Renal pelvis (tissue), 1 donor: ENCODE measurements at regions not wholly inside any gene's neighbourhood (a gene's known extent, or its start where the extent isn't known, plus 50 kb on each side); places are given as distances from the start of the nearest gene placed in this dataset.

Experiments
- DNase-seq: peaks from one replicate; pipeline ENCODE4 v3.0.0-alpha.2; 2013

DNA sequence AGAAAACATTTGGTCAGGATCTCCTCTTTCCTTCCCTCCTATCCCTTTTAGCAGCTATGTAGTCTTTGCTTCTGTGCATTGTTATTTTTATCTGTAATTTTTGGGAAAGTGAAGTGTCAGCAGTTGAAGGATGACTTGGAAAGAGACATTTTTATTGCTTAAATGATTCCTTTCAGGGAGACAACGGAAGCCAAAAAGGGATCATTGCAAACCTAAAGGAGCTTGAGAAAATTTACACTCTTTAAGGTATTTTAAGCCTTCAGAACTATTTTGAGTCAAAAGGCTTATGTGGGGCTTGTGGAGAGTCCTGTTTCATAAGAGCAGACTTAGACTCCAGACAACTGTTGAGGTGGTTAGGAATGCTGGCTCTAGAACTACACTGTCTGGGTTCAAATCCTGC, 281.6 kb downstream of the KIF4B start:
- DNase-seq, result no peak

DNA sequence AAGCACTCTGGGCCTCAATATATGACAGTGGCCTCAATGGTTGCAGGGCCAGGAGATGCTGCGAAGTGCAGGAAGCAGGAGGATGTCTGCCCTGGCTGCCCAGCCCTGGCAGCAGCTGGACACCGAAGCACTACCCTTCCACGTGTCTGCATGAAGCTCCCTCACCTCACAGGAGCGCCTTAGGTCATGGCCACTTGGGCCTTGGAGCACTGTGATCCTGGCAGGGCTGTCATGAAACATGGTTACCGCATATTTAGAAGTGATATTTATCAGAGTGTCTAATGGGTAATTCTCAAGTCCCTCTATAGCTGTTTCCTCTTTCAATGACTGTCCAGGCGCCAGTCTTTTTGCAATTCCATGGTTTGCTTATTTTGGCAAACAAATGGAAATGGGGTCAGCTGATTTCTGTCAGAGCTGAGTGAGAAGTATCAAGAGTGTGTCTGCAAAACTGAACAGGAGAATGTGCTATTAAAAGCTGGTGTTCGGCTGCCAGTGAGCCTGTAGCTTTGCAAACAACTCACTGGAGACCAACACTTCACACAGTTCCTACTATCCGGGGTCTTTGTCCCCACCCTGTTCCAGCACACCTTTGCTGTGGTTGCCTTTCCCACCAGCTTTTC, 285.9 kb downstream of the KIF4B start:
- DNase-seq, result no peak

DNA sequence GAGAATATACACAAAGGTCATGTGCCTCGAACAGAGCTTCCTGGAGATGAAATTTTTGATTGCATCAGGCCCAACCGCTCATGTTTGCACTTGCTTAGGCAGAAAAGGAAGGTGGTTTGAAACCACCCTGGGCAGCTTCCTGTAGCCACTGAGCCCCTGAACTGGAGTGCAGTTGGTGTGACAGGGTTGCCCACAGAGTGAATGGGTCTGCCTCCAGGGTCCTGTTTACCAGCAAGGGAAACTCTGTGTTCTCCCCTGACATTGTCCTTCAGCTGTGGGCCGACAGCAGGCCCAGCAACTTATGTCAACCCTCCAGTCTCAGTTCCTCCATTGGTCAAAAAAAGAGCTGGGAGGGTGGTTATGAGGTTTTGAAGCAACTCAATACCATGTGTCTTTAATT, 289.6 kb downstream of the KIF4B start:
- DNase-seq, result no peak

DNA sequence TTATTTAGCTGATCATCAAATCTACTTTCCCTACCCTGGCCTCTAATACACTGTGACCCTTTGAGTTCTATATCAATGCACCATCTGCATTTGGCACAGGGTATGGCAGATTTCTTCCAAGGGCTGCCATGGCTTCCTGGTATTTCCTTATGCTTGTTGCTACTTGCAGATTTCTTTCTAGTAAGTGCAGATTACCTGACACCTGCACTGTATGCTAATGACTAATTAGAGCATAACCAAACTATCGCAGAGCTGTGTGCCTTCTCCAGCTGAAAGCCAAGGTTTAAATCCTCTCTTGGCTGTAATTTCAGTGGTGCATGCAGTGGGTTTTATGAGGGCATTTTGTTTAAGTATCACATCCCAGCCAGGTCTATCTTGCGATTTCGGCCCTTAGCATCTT, 293.7 kb downstream of the KIF4B start:
- DNase-seq, result no peak

DNA sequence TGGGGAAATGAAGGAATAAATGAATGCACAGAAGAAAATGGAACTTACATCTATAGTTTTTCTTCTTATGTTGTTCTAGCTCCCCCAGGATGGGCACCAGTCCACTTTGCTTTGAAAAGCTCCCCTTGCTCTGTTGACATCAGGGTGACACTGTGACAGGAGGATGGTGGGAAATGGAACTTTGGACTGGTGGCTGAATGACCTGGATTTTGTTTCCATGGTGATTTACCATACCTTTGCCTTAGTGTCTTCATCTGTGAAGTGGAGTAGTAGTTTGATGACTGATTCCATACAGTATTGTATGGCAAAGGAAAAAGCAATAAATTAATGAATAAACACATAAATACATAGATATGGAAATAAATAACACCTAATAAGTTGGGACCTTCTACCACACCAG, 294.7 kb downstream of the KIF4B start:
- DNase-seq, result no peak

DNA sequence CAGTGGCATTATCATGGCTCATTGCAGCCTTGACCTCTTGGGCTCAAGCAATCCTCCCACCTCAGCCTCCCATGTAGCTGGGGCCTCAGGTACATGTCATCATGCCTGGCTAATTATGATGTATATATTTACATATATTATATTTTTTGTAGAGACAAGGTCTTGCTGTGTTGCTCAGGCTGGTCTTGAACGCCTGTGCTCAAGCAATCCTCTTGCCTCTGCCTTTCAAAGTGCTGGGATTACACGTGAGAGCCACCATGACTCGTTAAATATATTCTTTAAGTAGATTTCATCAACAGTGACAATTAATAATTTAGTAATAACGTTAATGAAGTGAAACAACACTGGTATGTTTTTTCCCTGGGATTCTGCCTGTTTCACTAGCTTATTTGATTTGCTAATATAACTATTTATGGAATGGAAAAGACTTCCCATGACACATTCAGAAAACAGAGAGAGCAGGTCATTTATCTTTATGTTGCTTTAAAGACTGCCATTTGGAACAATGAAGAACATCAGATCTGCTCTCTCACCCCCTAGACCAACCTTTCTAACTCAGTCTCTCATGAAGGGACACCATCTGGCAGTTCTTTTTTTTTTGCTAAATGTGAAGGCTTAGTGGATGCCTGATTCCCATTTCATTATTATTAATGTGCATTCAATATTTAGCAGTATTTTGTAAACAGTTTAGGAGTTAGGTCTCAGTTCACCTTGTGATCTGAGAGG, 295.6 kb downstream of the KIF4B start:
- no peak for DNase-seq

DNA sequence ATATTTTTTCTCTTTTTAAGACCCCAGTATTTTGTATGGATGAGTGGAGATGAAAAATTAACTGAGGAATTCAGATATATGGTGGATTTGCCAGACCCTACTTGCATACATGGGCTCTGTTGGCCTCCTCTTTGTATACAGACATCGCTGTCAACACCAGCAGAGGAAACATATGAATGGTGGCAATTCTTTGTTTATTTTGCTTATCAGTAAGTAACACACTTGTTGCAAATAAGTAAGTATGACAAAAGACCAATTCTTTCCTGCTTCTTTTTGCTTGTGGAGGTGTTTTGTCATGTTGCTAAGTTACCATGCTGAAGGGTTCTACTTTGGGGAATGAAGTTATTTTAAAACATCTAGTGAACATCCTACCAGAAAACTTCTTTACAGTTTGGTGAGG, 298.2 kb downstream of the KIF4B start:
- DNase-seq, result no peak

DNA sequence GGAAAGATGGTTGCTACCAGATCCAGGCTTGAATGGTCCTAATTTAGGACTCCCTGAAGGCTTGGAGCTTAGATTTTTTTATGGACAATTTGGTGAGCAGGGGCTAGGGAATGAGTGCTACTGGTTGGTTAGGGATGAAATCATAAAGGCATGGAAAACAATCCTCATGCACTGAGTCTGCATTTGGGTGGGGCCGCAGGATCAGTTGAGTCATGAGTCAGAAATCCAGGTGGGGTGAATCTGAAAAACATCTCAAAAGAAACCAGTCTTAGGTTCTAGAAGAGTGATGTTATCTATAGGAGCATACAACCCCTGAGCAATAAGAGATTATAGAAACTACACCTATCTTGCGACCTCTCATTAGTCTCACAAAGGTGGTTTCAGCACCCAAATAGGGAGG, 300.0 kb downstream of the KIF4B start:
- no peak for DNase-seq

DNA sequence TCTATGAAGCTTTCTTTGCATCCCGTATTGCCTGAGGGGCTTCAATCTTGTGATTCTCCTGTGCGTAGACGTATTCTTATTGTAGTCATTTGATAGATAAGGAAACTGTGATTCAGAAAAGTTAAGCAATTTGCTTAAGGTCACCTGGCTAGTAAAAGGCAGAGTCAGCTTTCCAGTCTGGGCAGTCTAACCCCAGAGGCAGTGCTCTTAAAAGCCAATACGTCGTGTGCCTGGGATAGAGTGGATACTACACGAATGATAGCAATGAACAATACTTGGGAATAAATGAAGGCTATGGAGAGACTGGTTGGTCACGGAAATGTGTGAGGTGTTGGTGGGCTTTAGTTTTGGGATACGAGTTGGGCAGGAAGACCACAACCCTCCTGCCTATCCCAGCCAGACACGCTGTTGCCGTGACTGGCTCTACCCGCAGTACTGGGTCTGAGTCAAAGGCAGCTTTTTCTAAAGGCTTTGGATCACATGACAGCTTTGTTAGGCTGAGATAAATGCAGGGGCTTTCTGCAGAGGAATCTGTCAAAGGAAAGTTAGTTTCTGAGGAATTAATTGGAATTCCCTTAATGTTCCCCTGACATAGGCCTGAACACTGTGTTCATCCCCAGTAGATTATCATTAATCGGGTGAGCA, 302.6 kb downstream of the KIF4B start:
- no peak for DNase-seq

DNA sequence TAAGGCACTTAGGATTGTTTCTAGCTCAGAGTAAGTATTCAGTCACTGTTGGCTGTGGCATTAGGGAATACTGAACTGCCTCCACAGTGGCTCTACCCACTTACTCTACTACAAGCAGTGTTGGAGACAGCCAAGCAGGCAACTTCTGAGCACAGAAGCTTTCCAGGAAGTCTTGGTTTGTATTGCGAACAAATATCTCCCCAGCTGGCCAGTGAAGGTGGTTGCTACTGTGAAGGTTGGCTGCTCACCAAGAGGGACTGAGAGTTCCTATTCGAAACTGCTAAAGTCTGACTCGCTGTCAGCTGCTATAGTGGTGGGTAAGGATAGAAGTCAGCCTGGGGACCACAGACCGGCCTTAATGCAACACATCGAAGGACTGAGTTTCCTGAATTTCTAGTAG, 319.1 kb downstream of the KIF4B start:
- DNase-seq, result no peak

DNA sequence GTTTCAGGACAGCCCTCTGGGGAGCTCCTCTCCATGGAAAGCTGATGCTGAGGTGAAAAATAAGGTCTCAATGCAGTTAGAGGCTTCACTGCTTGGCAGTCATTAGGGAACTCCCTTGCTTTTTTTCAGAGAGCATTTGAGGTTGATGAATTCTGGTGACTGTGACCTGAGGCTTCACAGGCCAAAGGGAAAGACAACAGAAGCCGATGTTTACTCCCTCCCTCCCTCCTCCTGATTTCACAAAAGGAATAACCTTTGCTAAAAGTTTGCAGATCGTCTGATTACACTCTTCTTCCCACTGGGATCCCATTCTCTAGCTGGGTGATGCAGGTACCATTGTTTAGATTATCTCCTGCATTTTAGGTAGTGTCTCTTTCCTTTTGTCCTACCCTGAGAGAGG, 329.4 kb downstream of the KIF4B start:
- DNase-seq, result no peak

DNA sequence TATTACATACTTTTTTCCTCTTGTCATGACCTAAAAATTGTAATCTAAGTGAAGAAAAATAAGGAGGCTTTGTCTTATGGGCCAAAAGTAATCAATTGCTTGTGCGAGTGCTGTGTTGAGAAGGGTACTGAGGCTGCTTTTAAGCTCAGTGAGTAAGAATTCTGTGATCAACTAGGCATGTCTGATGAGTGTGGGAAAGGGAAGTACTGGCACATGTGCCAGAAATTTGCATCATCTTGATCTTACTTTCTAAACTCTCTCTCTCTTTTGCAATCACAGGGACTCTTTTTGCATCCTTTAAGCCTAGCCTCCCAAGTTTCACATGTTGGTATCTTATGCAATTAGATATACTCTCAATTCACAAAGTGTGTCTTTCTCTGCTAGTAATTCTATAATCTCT, 329.9 kb downstream of the KIF4B start:
- no peak for DNase-seq

DNA sequence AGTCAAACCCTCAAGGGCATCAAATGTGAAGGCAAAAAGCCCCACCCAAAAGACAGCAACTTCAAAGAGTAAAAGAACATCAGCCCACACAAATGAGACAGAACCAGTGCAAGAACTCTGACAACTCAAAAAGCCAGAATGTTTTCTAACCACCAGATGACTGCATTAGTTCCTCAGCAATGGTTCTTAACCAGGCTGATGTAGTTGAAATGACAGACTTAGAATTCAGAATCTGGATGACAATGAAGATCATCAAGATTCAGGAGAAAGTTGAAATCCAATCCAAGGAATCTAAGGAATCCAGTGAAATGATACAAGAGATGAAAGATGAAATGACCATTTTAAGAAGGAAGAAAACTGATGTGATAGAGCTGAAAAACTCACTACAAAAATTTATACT, 339.7 kb downstream of the KIF4B start:
- no peak for DNase-seq

DNA sequence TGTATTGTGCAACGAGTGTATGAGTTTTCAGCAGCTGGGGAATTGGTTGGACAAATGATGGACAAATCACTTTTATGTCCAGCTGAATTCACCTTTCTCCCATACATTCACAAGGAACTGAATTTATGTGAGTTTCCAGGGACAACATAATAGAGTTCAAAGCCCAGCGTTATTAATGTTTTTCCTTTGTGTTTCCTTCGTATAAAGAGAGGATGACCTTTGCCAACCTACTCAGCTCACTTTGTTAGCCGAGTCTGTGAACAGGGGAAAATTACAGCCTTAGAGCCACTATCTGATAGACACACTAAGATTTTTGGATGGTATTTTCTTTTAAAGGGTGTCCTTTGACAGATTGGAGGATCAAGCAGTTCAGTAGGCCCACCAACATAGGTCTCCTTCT, 352.5 kb downstream of the KIF4B start:
- no peak for DNase-seq

DNA sequence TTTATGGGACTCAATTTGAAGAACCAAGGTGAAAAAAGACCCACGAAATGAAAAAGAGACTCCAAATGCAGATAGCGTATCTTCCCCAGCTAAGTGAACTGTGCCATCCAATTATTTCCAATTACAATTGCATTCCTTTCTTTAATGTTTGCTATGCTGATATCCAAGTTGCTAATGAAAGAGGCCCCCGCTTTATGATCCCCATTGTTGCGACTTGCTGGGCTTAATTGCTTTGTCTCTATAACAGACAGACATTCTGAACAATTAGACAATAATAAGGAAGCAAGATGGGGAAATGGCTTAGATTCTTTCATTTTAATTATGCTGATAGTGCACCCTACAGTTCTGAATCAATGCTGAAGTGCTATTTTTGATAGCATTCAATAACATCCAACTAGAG, 354.3 kb downstream of the KIF4B start:
- DNase-seq, result no peak

DNA sequence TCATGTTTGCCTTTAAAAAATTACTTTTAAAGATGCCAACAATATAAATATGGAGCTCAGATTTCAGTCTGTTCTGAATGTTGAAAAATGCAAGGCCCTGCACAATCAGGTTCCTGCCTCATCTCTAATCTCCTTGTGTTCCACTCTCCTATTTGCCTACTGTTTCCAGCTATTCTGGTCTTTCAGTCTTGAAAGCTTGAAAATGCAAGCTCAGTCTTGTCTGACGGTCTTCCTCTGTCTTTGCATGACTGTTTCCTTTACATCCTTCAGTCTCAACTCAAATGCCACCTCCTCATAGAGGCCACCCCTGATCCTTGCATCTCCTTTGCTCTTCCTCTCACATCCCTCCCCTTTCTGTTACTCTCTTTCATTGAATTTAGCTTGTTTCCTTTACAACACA, 354.9 kb downstream of the KIF4B start:
- DNase-seq, result no peak

DNA sequence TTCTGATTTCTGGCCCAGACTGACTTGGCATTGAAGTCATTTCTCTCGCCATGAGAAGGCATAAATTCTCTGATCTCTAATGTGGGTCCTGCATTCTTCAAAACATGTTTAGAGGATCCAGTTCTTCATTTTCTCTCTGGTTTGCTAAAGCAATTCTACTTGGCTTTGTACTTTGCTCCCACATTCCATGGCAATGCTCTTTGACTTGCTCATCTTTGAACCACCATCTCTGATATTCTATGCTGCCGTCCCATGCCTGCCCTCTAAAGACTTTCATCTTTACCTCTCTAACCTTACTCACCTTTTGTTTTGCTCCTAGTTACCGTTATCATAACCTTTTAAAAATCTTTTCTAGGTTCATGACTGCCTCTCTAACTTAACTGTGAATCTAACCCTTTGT, 366.9 kb downstream of the KIF4B start:
- no peak for DNase-seq

DNA sequence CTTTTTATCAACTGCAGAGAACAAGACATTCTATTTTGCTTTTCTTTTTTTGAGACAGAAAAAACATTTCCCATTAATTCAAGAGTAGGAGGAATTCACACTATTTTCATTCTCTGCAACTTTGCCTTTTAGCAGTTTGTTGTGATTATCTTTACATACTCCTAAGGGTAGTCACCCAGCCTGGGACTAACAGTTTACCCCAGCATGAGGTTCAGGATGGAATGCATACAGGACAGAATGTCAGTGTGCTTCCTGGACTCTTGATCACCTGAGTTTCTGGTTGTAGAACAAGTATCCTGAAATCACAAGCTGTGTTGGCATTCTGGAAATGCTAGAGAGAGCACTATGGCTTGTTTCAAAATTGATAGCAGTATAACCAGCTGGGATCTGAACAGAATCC, 368.1 kb downstream of the KIF4B start:
- DNase-seq, result no peak

DNA sequence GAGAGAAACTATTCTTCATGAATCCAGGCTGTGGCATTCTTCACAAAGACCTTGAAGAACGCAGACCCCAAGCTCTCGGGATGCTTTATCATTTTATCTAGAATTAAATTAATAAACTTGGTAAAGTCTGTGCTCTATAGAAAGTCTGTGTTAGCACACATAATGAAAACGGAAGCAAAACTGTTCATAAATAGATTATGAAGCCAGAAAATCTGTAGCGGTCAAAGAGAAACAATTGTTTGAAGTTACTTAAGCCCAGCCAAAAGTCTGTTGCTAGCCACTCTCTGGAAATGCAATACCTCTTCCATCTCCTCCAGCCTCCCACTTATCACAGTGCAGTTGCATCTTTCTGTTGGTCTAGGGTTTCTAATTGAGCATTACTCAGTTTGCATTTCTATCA, 375.9 kb downstream of the KIF4B start:
- no peak for DNase-seq

DNA sequence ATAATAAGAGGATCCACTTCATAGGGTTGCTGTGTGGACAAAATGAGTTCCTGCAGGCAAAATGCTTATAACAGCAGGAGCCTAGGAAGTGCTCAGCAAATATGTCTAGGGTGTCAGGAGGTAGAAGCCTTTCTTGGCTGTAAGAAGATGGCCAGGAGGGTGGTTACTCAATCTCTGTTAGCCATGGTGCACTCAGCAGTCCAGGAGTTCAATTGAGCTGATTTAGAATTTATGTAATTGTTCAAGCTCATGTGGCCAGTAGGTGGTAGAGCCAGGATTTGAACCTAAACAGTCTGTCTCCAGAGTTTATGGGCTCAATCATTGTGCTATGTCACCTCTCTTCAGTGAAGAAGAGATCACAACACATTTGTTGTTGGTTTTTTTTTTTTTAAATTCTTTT, 381.2 kb downstream of the KIF4B start:
- no peak for DNase-seq

DNA sequence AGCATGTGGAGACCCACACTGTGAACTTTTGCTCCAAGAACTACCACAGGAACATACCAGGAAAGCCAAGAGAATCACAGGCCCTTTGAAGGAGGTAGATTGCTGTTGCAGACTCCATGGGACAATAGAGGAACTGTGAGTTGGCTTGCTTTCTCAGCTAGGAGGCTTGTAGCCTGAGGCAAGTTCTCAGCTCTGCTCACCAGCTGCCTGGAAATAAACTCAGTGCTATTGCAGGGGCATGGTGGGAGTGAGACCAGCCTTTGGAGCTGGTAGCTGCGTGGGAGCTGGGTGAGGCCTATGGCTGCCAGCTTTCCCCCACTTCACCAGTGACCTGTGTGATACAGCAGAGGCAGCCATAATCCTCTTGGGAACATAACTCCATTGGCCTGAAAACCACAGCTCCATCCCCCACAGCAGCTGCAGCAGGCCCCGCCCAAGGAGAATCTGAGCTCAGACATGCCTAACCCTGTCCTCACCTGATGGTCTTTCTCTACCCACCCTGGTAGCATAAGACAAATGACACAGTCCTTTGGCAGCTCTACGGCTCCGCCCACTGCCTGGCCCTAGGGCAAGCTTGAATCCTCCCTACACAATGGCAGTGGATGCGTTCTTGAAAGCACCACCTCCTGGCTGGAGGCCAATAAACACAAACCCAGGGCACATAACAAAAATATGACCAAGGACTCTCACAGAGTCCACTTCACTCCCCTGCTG, 389.5 kb downstream of the KIF4B start:
- DNase-seq, result no peak

DNA sequence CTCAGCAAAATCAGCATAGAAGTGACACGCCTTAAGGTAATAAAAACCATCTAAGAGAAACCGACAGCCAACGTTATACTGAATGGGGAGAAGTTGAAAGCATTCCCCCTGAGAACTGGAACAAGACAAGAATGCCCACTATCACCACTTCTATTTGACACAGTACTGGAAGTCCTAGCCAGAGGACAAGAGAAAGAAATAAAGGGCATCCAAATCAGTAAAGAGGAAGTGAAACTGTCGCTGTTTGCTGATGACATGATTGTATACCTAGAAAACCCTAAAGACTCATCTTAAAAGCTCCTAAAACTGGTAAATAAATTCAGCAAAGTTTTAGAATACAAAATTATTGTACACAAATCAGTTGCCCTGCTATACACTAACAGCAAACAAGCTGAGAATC, 393.3 kb downstream of the KIF4B start:
- DNase-seq, result no peak

DNA sequence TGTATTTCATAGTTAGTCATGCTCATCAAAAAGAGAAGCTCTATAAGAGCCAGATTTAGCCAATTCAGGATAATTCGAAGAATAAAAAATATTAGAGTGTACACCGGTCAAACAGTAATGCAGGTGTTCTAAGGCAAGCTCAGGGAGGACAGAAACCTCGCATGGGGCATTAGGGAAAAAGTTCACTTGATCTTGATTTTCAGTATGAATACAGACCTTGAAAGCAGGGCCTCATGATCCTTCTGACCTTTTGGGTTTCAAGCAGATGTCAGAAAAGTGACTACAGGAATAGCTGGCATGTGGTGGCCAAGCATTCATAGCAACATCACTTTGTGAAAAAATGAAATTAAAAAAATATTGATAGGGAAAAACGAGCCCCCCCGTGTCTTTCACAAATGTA, 394.9 kb downstream of the KIF4B start:
- DNase-seq, result no peak
